Erythroblast (primary cell): ENCODE measurements at regions not wholly inside any gene's neighbourhood (a gene's known extent, or its start where the extent isn't known, plus 50 kb on each side); places are given as distances from the start of the nearest gene placed in this dataset.

Experiments
- GATA1 ChIP-seq: IDR thresholded peaks from 2 replicates; pipeline ENCODE4 v1.6.1; 2011; ENCODE audit warnings: low read depth, mild to moderate bottlenecking, control low read depth, low read length, moderate library complexity
- POLR2A ChIP-seq: IDR thresholded peaks from 2 replicates; pipeline ENCODE4 v1.6.1; 2011; ENCODE audit warnings: mild to moderate bottlenecking, low read length

DNA sequence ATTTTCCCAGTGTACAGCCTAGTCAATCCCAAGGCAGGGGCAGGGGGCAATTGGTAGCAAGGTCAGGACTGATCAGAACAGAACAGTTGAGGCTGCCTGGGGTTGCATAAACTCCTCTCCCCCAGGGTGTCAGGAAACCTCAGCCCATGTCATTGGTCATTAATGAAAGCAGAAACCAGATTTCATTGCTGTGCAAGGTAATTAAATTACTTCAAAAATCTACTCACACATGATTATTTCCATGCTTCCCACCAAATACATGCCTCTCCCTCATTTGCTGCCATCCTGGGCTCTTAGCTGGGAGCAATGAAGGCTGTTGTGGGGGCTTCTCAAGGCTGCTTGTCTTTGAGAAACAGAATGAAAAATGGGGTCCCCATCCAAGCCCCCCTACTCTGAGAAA is 124.2 kb downstream of the PHETA1 start:
- TF ChIP-seq POLR2A = no peak
- no peak for TF ChIP-seq GATA1
